Testis (tissue), 2 donors: ENCODE measurements at regions not wholly inside any gene's neighbourhood (a gene's known extent, or its start where the extent isn't known, plus 50 kb on each side); places are given as distances from the start of the nearest gene placed in this dataset.

Experiments used
- DNase-seq: peaks from one replicate; pipeline ENCODE4 v3.0.0-alpha.2; 2019
- H3K27ac ChIP-seq, 2 donors: fragments of 200-600 bp; sonication (generic); one replicate each; pipeline ENCODE4 v1.5.1; 2019
- H3K27me3 ChIP-seq: fragments of 200-600 bp; sonication (generic); one replicate; pipeline ENCODE4 v1.5.1; 2019
- H3K36me3 ChIP-seq: fragments of 200-600 bp; sonication (generic); one replicate; pipeline ENCODE4 v1.5.1; 2017; ENCODE audit warnings: low read depth; ENCODE audit errors: missing control alignments
- H3K4me1 ChIP-seq: fragments of 200-600 bp; sonication (generic); one replicate; pipeline ENCODE4 v1.5.1; 2019
- H3K4me3 ChIP-seq, 2 donors: fragments of 200-600 bp; sonication (generic); one replicate each; pipeline ENCODE4 v1.5.1; 2017 to 2019
- H3K9me3 ChIP-seq: fragments of 200-600 bp; sonication (generic); one replicate; pipeline ENCODE4 v1.5.1; 2017
- CTCF ChIP-seq, 3 experiments: fragments of 450-650 bp in 2 of 3; fragments of 200-600 bp in 1 of 3; sonication (generic) in 1 of 3; IDR thresholded peaks; one replicate each; pipeline ENCODE4 v1.5.1; 2016 to 2019; ENCODE audit warnings: antibody characterized with exemption in 3 of 3, mild to moderate bottlenecking in 2 of 3, moderate library complexity in 1 of 3
- POLR2A ChIP-seq: fragments of 450-650 bp; IDR thresholded peaks from one replicate; pipeline ENCODE4 v1.6.1; 2017; ENCODE audit warnings: antibody characterized with exemption, mild to moderate bottlenecking, moderate library complexity
- WGBS, 2 donors: methylation state at CpG; one replicate each; pipeline ENCODE4 v1.1.5; 2018; 5-methylcytosine and 5-hydroxymethylcytosine counted together
- intact Hi-C: fragments of 100-400 bp; cut with DNase I; formaldehyde crosslinking; loops from one replicate; pipeline ENCODE4 v1.15.1; 2023; ENCODE audit warnings: low total_unique reads
- small RNA-seq, 2 donors: library from RNA; depleted of rRNA; stranded (forward); fragments of <200 nt; gene quantifications; one replicate each; pipeline ENCODE3, GENCODE V24; 2016

DNA sequence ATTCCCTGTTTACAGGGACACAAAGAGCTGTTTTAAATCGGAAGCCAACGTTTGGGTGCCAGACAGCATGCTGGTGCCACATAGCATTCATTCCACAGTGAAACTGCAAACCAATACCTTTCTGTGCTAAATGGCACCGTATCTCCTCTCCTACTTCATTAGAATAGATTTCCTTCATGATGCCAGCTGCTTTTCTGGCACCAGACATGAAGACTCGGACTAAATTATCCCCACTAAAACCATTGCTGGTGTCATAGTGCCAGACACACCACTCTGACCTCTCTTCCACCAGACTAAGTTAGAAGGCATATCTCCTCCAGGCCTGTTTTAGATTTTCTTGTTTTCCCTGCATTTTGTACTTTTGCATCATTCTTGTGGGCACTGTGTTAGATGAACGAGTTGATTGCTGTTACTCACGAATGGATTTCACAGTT is 155.1 kb downstream of the ETV1 start:
- no peak for TF ChIP-seq POLR2A
- TF ChIP-seq CTCF (IDR thresholded peaks at IDR 0.05) = no peak
- H3K36me3 ChIP-seq = no peaks in the 10 kb centered on the region
- no peaks in the 10 kb centered on the region for H3K9me3 ChIP-seq
- H3K27me3 ChIP-seq = no peaks in the 10 kb centered on the region
- H3K4me3 ChIP-seq = no peak overlapping the region
- intact Hi-C loops = no loop called here
- 71 to 74% methylated on average over 6 of the region's 6 CpGs for WGBS, 2 donors
- no peaks in the 10 kb centered on the region for H3K4me1 ChIP-seq
- H3K27ac ChIP-seq = no peak overlapping the region
- no peak for DNase-seq

- TF ChIP-seq POLR2A (no peak), CTCF (IDR thresholded peaks at IDR 0.05) (no peak)
- 81 to 82% methylated on average over 2 of the region's 2 CpGs for WGBS, 2 donors
- no peaks in the 10 kb centered on the region for H3K27me3 ChIP-seq
- DNase-seq = no peak
- H3K9me3 ChIP-seq = no peaks in the 10 kb centered on the region
- no peaks in the 10 kb centered on the region for H3K36me3 ChIP-seq
- H3K4me1 ChIP-seq = no peaks in the 10 kb centered on the region
- no peak overlapping the region for H3K27ac ChIP-seq
- intact Hi-C loops = no loop called here
- no peak overlapping the region for H3K4me3 ChIP-seq
Observed at GRCh38 chr7:13835442-13835841, 154.0 kb downstream of the ETV1 start.

DNA sequence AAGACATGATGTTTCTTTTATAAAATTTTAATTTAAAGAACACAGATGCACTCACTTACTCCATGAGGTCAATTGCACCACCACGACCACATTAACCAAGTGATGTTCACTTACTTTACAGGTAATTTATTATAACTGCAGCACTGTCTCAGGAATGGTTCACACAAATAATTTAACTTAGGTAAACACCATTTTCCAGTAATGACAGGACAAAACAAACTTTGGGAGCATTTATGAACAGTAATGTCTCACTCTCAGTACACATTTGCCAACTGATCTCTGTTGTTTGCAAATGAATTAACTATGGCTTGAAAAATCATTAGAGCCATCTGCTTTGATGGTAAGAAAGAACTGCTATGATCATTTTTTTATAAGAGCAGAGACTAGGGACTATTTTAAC is 150.4 kb downstream of the ETV1 start:
- intact Hi-C loops = no loop called here
- Histone ChIP-seq H3K27ac (no peak overlapping the region), H3K27me3 (no peaks in the 10 kb centered on the region), H3K36me3 (no peaks in the 10 kb centered on the region), H3K4me1 (no peaks in the 10 kb centered on the region), H3K9me3 (no peaks in the 10 kb centered on the region), H3K4me3 (no peak overlapping the region)
- 57 to 81% methylated on average over 1 of the region's 1 CpG for WGBS, 2 donors
- no peak for TF ChIP-seq POLR2A
- no peak for TF ChIP-seq CTCF (IDR thresholded peaks at IDR 0.05)
- DNase-seq = no peak

Small RNA genes lying in the stretch of these regions (small RNA-seq; reads per million reads assigned to genes)
- gene RN7SKP228 = 0 reads per million in 2 donors
